GM10266 (cell line): ENCODE measurements at regions not wholly inside any gene's neighbourhood (a gene's known extent, or its start where the extent isn't known, plus 50 kb on each side); places are given as distances from the start of the nearest gene placed in this dataset.

Experiments used
- DNase-seq: peaks from one replicate; pipeline ENCODE4 v3.0.0; 2012; ENCODE audit errors: extremely low spot score
- TF ChIP-seq, protein P1 (sequence below): IDR thresholded peaks from 2 replicates; pipeline ENCODE4 v1.5.1; 2012; ENCODE audit warnings: mild to moderate bottlenecking, low read depth; ENCODE audit not compliant: control insufficient read depth, insufficient read depth; ENCODE audit errors: missing control alignments

DNA sequence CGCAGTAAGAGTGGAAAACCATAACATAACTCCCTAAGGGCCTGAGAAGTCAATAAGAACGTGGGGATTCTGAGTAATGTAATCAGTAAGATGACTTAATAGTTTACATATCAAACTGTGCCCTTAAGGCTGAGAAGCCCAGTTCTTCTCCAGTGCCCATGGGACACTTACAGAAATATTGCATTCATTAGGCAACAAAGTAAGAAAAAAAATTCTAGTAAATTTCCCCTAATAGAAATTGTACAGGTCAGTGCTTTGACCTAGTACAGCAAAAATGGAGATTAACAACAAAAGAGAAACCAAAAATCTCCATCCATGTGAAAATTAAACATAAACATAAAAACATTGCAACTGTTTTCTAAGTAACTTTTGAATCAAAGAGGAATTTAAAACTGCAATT, 139.8 kb upstream of the HS6ST1 start:
- TF ChIP-seq, protein P1, sequence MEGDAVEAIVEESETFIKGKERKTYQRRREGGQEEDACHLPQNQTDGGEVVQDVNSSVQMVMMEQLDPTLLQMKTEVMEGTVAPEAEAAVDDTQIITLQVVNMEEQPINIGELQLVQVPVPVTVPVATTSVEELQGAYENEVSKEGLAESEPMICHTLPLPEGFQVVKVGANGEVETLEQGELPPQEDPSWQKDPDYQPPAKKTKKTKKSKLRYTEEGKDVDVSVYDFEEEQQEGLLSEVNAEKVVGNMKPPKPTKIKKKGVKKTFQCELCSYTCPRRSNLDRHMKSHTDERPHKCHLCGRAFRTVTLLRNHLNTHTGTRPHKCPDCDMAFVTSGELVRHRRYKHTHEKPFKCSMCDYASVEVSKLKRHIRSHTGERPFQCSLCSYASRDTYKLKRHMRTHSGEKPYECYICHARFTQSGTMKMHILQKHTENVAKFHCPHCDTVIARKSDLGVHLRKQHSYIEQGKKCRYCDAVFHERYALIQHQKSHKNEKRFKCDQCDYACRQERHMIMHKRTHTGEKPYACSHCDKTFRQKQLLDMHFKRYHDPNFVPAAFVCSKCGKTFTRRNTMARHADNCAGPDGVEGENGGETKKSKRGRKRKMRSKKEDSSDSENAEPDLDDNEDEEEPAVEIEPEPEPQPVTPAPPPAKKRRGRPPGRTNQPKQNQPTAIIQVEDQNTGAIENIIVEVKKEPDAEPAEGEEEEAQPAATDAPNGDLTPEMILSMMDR, result no peak
- DNase-seq, result no peak

DNA sequence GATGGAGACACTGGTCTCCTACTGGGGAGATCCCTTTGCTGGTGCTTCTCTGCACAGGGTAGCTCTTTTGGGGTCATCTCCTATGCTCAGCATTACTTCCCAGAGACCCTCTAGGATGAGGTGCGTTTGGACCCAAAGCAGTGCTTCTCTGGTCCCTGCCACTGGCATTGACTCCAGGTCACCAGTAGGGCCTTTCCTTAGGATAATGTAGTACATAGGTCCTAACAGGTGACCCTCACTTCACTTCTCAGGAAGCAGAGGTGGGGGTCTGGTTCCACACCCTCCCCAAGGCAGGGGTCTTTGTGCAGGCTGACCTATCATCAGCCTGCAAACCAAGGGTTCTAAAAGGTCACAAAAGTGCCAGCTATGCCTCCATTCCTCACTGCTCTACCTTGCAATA, 145.8 kb upstream of the HS6ST1 start:
- TF ChIP-seq, protein P1, result no peak
- no peak for DNase-seq

DNA sequence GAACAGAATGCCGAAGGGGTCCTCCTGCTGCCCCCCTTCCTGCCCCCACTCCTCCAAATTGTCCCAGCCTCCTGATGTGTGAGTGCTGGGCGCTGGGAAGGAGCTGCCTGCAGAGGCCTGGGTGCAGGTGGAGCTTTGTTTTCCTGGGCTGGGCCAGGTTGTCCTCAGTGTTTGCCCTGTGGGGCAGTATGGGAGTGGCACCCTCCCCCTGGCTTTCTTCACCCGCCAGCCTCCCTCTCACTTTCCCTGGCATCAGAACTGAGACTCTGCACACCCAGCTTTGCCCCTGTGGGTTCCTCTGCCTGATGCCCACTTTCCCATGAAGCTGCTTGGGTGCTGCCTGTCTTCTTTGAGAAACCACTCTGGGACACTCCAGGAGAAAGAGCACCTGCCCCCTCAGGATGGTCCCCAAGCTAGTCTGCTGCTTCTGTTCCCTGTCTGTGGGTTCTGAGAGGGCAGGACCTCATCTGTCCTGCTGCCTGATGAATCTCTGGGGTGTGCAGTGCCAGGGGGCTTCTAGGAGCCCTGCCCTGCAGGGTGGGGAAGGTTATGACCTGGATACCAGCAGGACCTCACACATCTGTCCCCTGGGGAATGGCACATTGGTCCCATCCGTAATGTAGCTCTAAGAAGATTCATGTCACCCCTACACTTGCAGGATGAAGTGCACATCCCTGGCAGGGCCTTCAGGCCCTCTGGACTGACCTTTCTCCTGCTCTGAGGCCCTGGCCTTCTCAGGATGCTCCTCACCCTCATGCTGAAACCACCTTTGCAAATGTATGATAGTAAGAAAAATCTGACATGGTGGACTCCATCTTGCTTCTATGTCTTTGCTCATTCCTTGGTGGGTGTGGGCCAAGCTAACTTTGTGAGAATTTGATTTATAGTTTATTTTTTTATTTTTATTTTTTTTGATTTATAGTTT, 146.8 kb upstream of the HS6ST1 start:
- DNase-seq, result no peak
- TF ChIP-seq, protein P1, result no peak

DNA sequence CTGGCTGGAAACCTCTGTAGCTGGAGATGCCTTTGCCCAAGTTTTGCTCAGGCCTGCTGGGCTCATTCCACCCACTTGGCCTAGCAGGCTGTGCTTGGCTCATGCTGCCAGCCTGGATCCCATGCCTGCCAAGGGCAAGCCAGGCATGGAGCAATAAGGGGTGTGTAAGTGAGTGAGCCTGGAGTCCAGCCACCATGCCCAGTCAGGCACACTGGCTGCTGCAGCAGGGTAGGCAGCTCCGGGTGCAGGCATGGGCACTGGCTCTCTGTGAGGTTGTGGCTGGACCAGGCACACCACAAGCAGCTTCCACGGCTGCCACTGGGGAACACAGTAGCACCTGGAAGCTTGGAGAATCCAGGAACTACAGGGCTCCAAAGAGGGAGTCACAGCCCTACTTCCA, 147.7 kb upstream of the HS6ST1 start:
- TF ChIP-seq, protein P1, result no peak
- no peak for DNase-seq

DNA sequence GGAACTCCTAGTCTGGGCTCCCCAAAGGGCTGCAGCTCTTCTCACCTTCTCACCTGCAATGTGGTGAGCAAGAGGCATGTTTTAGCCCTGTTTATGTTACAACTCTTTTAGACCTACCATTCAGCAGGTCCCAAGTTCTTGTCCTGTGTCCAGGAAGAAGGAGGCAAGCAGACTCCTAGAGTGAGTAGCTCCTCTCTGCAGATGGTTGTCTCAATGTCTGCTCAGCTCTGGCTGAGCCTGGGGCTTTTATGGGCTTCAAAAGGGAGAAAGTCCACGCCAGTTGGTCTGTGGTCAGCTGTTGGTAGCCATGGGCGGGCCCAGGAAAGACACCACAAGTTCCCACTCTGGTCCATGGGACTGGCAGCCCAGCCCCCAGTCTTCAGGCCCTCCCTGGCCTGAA, 148.1 kb upstream of the HS6ST1 start:
- no peak for DNase-seq
- TF ChIP-seq, protein P1, result no peak

DNA sequence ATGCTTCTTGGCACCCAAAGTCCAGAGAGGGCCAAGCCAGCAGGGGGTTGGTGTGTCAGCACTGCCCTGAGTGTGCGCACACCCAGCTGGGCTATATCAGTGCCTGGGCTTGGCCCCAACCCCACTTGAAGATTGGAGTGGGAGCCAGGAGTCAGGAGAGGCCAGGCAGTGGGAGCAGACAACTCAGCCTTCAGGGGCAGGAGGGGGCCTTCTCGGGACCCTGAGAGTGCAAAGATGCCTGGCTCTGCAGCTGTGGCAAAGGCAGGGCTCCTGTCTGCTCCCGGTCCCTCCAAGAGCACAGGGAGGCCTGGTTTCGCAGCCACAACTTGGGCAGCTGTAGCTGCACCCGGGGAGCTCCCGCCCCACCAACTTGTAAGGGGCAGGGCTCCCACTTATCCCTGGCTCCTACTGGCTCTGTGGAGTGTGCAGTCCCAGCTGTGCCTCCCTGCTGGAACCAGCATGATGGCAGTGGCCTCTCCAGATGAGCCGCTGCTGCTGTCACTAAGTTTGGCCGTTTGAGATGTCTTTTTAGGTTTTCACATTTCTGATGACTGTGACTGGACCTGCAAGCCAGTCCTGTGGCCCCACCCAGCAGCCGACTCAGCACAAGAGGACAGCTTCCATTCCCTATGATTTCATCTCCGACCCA, 148.8 kb upstream of the HS6ST1 start:
- DNase-seq, result no peak
- TF ChIP-seq, protein P1, result no peak
